Thyroid gland (tissue), 4 donors: ENCODE measurements at regions not wholly inside any gene's neighbourhood (a gene's known extent, or its start where the extent isn't known, plus 50 kb on each side); places are given as distances from the start of the nearest gene placed in this dataset.

ENCODE experiments used
- CTCF ChIP-seq, 6 experiments: fragments of 200-600 bp in 3 of 6; fragments of 450-650 bp in 3 of 6; sonication (generic) in 3 of 6; IDR thresholded peaks; one replicate each; pipeline ENCODE4 v1.5.1; 2016 to 2019; ENCODE audit warnings: antibody characterized with exemption in 6 of 6, mild to moderate bottlenecking in 2 of 6, inconsistent platforms in 1 of 6, moderate library complexity in 1 of 6
- POLR2A ChIP-seq, 2 donors: fragments of 450-650 bp; IDR thresholded peaks; one replicate each; pipeline ENCODE4 v1.6.1; 2017; ENCODE audit warnings: antibody characterized with exemption in 2 of 2, mild to moderate bottlenecking in 2 of 2, moderate library complexity in 1 of 2

- TF ChIP-seq CTCF (IDR thresholded peaks at IDR 0.05) (no peak), POLR2A (IDR thresholded peaks at IDR 0.05) (no peak)
These were observed 342.7 kb downstream of the PDGFC start for GRCh38 chr4:156628858-156629257.
